HG03469 (cell line): ENCODE measurements at regions not wholly inside any gene's neighbourhood (a gene's known extent, or its start where the extent isn't known, plus 50 kb on each side); places are given as distances from the start of the nearest gene placed in this dataset.
"Not testable (repeated sequence)": the region's sequence is repeated elsewhere in the genome, so short reads cannot be mapped to it uniquely, and the experiment has no call there.

Source experiments
- ATAC-seq: cut with Tn5 transposase; IDR thresholded peaks from one replicate; pipeline ENCODE4 v1.9.1; 2021; ENCODE audit warnings: mild to moderate bottlenecking, moderate library complexity, moderate number of reproducible peaks; ENCODE audit not compliant: unreplicated experiment

- ATAC-seq: no peak
These were observed 1233.2 kb downstream of the OLFM4 start for GRCh38 chr13:54261856-54262255.

GRCh38 chr13:54263868-54264267, 1235.3 kb downstream of the OLFM4 start:
- ATAC-seq: no peak

DNA sequence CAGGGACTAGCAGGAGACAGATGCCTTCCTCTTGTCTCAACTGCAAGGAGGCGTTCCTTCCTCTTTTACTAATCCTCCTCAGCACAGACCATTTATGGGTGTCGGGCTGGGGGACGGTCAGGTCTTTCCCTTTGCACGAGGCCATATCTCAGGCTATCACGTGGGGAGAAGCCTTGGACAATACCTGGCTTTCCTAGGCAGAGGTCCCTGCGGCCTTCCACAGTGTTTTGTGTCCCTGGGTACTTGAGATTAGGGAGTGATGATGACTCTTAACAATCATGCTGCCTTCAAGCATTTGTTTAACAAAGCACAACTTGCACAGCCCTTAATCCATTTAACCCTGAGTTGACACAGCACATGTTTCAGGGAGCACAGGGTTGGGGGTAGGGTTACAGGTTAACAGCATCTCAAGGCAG, 1238.6 kb downstream of the OLFM4 start:
- ATAC-seq: not testable (repeated sequence)

GRCh38 chr13:54268013-54268695, 1239.5 kb downstream of the OLFM4 start:
- not testable (repeated sequence) for ATAC-seq

DNA sequence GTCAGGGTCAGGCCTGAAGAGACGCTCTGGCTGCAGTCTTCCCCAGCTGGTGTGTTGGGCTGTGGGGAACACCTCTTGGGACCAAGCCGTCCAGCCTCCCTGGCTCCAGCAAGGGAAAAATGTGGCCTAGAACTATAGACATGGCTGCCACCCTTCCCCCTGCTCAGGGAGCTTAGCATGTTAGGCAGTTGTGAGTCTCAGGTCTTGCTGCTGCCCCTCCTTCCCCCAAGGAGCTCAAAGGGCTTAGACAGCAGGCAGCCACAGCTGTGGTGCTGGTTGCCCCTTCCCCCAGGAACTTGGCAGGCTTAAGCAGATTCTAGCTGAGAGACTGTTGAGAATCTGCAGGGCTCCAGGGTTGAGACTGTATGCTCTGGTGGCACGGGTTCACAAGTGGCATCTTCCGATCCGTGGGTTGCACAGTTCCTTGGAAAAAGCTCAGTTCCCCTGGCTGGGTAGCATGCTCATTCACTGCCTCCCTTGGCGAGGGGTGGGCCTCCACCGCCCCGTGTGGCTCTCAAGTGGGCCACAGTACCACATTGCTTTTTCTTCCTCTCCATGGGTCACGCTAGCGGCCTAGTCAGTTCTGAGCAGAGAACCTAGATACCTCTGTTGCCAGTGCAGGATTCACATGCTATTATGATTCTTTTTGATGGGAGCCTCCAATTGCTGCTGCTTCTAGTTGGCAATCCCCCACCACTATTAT, 1258.6 kb downstream of the OLFM4 start:
- ATAC-seq: no peak

DNA sequence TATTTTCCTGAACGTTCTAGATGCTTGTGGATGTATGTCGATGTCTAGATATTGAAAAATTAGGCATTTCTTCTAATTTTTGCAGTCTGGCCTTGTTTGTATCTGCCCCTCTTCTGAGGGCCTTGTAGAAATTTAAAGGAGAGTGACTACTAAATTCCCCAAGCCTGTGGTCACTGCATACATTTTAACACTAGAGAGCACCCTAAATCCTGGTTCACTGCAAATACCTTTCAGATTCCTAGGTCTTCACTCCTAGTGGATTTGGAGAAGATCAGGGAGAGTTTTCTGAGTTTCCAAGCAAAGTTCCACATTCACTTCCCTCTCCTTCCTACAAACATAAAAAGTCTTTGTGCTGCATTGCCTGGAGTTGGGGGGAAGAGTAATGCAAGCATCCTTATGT, 1272.5 kb downstream of the OLFM4 start:
- ATAC-seq: no peak

- no peak for ATAC-seq
These were observed 1276.8 kb downstream of the OLFM4 start for GRCh38 chr13:54305377-54305776.

- no peak for ATAC-seq
These were observed 1284.3 kb downstream of the OLFM4 start for GRCh38 chr13:54312885-54313284.

GRCh38 chr13:54317722-54318121, 1289.1 kb downstream of the OLFM4 start:
- no peak for ATAC-seq

DNA sequence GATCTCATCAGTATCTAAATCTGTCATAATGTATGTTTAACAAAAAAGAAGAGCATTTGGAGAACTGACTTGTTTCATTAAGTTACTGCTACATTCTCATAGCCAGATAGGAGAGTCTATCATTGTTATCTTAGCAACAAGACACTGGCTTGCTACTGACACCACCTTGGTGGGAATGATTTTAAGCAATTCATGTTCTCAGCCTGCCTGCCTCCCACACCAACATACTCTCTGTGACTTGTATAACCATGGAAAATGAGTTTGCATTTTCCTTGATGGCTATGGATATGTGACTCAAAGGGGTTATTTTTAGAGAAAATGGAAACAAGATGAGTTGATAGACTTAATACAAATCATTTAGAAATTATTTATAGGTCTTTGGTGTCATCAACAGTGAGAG, 1308.9 kb downstream of the OLFM4 start:
- ATAC-seq: no peak

- no peak for ATAC-seq
These were observed 1318.9 kb downstream of the OLFM4 start for GRCh38 chr13:54347531-54347930.

GRCh38 chr13:54356209-54356608, 1327.6 kb downstream of the OLFM4 start:
- ATAC-seq: no peak

DNA sequence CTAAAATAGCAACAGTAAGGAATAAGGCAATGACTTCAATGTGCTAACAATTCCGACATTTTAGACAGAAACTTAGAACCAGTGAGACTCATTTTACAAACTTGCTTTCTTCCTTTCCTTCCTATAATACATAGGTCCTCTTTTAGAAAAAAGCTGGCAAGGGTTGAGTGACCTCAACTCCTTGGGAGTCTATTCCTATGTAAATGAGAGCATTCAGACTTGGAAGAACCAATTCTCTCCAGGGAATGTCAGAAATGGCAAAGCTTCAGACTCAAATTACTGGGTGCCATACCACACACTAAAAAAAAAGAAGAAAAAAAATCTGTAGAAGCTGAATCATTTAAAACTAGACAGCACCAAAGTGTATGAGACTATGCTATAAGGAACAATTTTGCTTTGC, 1328.2 kb downstream of the OLFM4 start:
- no peak for ATAC-seq

GRCh38 chr13:54357284-54357933, 1328.8 kb downstream of the OLFM4 start:
- no peak for ATAC-seq

DNA sequence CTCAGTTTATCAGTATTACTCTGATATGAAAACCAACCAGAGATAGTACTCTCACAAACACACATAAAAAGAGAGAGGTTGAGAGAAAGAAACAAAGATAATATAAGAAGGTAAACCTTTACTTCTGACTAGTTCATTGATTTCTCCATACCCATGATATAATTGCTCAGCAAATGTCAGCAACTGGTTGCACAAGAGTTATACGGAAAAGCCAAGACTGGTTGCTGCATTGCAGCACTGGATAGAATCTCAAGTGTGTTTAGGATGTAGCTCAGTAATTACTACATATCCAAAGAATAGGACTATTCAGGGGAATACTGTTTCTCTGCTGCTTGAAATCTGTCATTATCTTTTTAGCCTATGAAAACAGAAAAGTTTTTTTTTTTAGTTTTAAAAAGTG, 1332.8 kb downstream of the OLFM4 start:
- no peak for ATAC-seq

GRCh38 chr13:54366728-54367127, 1338.1 kb downstream of the OLFM4 start:
- ATAC-seq: no peak

DNA sequence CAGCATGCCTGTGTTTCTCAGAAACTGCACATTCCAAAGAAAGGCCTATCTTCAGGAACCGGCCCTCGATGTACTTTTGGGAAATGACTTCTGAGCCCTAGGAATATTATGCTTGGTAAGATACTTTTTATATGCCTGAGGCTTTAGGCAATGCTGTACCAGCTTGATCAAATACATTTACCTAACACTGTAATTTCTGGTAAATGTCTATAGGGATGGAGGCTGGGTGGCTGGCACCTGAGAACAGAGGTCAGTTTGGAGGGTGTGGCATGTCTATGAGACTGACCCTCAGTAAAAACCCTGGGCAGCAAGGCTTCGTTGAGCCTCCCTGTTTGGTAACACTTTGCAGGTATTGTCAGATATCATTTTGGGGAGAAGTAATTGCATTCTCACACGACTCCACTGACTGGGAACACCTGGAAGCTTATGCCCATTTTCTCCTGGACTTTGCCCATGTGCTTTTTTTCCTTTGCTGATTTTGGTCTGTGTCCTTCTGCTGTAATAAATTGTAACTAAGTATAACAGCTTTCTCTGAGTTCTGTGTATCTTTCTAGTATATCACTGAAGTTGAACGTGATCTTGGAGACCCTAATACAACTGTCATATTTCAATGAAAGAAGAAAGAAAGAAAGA, 1339.1 kb downstream of the OLFM4 start:
- ATAC-seq: no peak

- ATAC-seq: no peak
These were observed 1339.8 kb downstream of the OLFM4 start for GRCh38 chr13:54368387-54368786.

DNA sequence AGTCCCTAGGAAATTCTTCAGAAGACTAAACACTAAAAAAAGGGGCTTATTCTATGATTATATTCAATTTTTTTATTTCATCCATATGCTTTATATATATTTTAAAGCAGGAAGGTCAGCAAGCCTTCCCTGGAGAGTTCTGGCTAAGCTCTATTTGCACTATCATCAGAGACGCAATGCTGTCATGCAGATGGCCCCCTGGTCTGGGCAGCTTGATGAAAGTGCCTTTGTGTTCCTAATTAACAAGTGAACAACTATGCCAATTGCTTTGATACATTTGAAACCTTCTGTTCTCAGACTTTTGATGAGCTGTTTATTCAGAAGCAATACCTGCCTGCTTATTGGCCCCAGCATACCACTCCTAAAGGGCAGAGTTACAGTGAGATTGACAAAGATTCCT, 1344.6 kb downstream of the OLFM4 start:
- ATAC-seq: no peak

- ATAC-seq: no peak
These were observed 1350.8 kb downstream of the OLFM4 start for GRCh38 chr13:54379461-54379860.

DNA sequence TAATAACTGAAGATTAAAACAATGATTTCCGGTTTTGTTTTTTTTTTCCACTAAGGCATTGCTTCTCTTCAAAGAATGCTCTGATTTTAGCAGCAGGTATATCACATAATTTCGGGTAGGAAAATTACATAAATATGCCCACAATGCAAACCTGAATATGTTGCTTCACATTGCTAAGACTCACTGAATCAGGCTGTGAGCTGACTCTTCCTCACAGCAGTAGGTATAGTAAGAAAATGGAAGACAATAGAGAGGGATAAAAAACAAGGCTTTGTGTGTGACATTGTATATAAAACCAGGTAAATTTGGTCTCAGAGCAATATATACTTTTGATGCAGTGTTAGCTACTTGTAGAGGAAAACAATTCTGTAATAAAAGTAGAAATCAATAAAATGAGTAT, 1355.0 kb downstream of the OLFM4 start:
- ATAC-seq: no peak

DNA sequence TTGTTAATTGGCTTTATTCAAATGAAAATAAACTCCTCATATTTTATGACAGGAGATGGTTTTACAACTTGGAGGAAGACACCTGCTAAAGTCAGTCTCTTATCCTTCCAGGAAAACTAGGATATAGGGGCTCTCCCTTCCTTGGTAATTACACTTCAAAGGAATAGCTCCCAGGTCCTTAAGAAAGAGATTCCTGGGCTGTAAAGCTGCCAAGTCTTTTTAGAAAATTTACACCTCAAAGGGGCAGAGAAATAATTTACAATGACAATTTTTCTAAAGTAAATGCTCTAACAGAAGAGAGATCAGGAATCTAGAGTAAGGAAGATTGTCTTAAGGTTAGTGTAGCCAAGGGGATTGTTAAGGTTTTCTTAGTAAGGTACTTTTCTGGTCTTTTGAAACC, 1359.0 kb downstream of the OLFM4 start:
- no peak for ATAC-seq
